ENCODE measurements at regions not wholly inside any gene's neighbourhood (a gene's known extent, or its start where the extent isn't known, plus 50 kb on each side); places are given as distances from the start of the nearest gene placed in this dataset.

DNA sequence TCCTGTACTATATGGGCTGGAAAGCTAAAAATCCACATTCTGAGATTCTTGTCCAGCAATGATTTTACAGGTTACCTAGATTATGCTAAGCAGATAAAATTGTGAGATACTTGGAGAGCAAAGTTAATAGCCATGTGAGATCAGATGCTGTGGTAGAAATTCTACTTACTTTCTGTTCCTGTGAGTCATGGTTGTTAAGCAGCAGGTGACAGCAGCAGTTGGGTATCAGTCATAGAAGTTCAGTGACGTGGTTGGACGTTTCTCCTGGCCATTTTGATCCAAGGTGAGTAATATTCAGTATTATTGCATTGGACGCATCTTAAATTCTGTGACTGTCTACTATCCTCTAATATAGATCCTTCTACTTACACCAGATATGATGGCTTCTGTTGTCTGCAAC, 524.5 kb downstream of the TMEM38B start:
- TF ChIP-seq, protein P1, sequence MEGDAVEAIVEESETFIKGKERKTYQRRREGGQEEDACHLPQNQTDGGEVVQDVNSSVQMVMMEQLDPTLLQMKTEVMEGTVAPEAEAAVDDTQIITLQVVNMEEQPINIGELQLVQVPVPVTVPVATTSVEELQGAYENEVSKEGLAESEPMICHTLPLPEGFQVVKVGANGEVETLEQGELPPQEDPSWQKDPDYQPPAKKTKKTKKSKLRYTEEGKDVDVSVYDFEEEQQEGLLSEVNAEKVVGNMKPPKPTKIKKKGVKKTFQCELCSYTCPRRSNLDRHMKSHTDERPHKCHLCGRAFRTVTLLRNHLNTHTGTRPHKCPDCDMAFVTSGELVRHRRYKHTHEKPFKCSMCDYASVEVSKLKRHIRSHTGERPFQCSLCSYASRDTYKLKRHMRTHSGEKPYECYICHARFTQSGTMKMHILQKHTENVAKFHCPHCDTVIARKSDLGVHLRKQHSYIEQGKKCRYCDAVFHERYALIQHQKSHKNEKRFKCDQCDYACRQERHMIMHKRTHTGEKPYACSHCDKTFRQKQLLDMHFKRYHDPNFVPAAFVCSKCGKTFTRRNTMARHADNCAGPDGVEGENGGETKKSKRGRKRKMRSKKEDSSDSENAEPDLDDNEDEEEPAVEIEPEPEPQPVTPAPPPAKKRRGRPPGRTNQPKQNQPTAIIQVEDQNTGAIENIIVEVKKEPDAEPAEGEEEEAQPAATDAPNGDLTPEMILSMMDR (IDR thresholded peaks at IDR 0.05) = no peak
- TF ChIP-seq POLR2A (IDR thresholded peaks at IDR 0.05) = no peak
